Activated B cell treated with CpG ODN at 0.5 μM for 24 hours (primary cell): ENCODE measurements at regions not wholly inside any gene's neighbourhood (a gene's known extent, or its start where the extent isn't known, plus 50 kb on each side); places are given as distances from the start of the nearest gene placed in this dataset.

Experiments
- ATAC-seq: fragments of 200-7000 bp; cut with Tn5 transposase; one replicate; pipeline ENCODE4 v1.10.0; 2021; ENCODE audit warnings: low read depth, mild to moderate bottlenecking, moderate library complexity
- CTCF ChIA-PET: fragments of 350-600 bp; sonication (Branson Sonifier 250); formaldehyde crosslinking; loops from one replicate; lab custom pipeline; 2021; ENCODE audit warnings: antibody characterized with exemption; lab: Charles Lee
- POLR2A ChIA-PET: fragments of 350-600 bp; sonication (Branson Sonifier 250); formaldehyde crosslinking; loops from one replicate; lab custom pipeline; 2021; ENCODE audit warnings: antibody characterized with exemption; lab: Charles Lee
- DNase-seq: peaks from one replicate; pipeline ENCODE4 v3.0.0; 2022
- H3K27ac Mint-ChIP-seq: one replicate; pipeline ENCODE4 v1.8.0; 2020; ENCODE audit warnings: mixed read lengths
- H3K27me3 Mint-ChIP-seq: one replicate; pipeline ENCODE4 v1.8.0; 2021; ENCODE audit warnings: mixed read lengths
- H3K36me3 Mint-ChIP-seq: one replicate; pipeline ENCODE4 v1.8.0; 2021; ENCODE audit warnings: low read depth, mixed read lengths
- H3K4me1 Mint-ChIP-seq: one replicate; pipeline ENCODE4 v1.8.0; 2021; ENCODE audit warnings: mixed read lengths
- H3K4me3 Mint-ChIP-seq: one replicate; pipeline ENCODE4 v1.8.0; 2020; ENCODE audit warnings: mild to moderate bottlenecking, mixed read lengths
- H3K9me3 Mint-ChIP-seq: one replicate; pipeline ENCODE4 v1.8.0; 2020; ENCODE audit warnings: mixed read lengths
- intact Hi-C: fragments of 100-400 bp; cut with micrococcal nuclease; formaldehyde crosslinking; loops from one replicate; pipeline ENCODE4 v1.15.1; 2024
- TF ChIP-seq, protein P1 (sequence below): fragments of 200-600 bp; IDR thresholded peaks from one replicate; pipeline ENCODE4 v1.8.0; 2022; ENCODE audit warnings: antibody characterized with exemption, mild to moderate bottlenecking

DNA sequence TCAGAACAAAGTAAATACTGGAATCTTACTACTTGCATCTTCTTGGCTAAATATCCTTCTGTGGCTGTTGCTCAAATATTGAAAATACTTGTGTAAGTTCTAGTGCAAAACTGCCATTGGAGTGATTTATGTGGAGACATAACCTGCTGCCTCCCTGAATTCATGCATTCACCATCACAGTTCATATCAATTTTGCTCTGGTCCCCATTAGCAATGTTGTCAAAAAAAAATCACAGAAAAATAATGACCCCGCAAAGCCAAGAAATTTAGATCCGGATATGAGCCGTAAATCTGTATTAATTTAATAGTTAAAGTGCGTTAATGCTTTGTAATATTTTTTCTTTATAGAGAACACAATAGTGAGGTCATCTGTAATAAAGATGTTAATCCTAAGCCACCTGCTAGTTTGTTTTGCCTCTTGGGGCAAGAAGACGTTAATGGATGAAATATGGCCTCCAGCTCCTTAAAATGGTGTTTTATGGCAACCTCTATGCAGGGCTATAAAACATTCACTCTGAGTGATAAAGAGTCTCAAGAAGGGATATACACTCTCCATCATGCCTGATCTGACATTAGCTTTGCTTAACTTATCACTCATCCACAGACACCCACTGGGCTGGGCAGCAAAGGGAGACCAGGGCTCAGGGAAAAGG, 255.9 kb downstream of the INSC start:
- CTCF ChIA-PET = no interaction called here
- H3K9me3 Mint-ChIP-seq = no peaks in the 10 kb centered on the region
- TF ChIP-seq, protein P1, sequence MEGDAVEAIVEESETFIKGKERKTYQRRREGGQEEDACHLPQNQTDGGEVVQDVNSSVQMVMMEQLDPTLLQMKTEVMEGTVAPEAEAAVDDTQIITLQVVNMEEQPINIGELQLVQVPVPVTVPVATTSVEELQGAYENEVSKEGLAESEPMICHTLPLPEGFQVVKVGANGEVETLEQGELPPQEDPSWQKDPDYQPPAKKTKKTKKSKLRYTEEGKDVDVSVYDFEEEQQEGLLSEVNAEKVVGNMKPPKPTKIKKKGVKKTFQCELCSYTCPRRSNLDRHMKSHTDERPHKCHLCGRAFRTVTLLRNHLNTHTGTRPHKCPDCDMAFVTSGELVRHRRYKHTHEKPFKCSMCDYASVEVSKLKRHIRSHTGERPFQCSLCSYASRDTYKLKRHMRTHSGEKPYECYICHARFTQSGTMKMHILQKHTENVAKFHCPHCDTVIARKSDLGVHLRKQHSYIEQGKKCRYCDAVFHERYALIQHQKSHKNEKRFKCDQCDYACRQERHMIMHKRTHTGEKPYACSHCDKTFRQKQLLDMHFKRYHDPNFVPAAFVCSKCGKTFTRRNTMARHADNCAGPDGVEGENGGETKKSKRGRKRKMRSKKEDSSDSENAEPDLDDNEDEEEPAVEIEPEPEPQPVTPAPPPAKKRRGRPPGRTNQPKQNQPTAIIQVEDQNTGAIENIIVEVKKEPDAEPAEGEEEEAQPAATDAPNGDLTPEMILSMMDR = no peak

DNA sequence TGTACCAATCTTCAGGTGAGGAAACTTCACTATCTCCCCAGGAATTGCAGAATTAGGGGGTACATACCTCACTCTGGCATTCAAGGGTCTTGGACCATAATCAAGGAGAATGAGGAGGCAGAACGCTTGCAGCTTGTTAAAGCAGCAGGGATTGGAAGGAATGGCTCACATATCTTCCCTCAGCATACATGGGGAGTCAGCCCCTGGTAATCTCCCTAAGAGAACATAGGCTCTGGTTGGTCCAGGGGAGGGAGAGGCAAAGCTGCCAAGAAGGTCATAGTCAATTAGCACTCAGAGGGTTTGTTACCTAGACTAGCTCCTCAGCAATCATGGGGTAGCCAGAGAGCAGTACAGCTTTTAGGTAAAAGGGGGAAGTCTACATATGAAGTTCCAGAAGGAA, 256.8 kb downstream of the INSC start:
- Mint-ChIP-seq H3K4me3 (no peak overlapping the region), H3K27me3 (no peaks in the 10 kb centered on the region), H3K9me3 (no peaks in the 10 kb centered on the region), H3K36me3 (no peaks in the 10 kb centered on the region), H3K4me1 (no peaks in the 10 kb centered on the region), H3K27ac (no peak overlapping the region)
- TF ChIP-seq, protein P1 = no peak
- DNase-seq (no peak), ATAC-seq (no peak)
- ChIA-PET POLR2A (no interaction called here), CTCF (no interaction called here)
- intact Hi-C loops = no loop called here

More for the DNA sequence above, 255.9 kb downstream of the INSC start:
- no peaks in the 10 kb centered on the region for H3K36me3 Mint-ChIP-seq
- DNase-seq = no peak
- no peak overlapping the region for H3K27ac Mint-ChIP-seq
- no peak overlapping the region for H3K4me3 Mint-ChIP-seq
- ATAC-seq = no peak
- intact Hi-C loops = no loop called here
- no peaks in the 10 kb centered on the region for H3K4me1 Mint-ChIP-seq
- POLR2A ChIA-PET = no interaction called here
- no peaks in the 10 kb centered on the region for H3K27me3 Mint-ChIP-seq

DNA sequence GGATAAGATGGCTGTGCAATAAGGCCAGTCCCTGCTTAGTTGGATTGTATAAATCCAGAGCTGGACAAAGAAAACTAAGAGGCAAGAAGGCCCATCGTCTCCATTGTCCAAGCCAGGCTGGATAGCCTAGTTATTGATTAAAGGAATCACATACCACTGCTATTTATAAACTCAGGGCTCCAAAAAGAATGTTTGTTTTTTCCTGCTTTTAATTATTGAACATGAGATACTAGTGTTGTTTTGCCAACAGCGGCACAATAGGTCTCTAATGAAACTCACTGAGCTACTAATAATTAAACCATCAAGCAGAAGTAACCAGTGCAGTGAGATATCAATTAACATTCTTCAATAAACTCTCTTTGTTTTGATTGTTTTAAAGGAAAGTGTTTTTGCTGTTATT, 259.7 kb downstream of the INSC start:
- Mint-ChIP-seq H3K27me3 (no peaks in the 10 kb centered on the region), H3K9me3 (no peaks in the 10 kb centered on the region), H3K4me1 (no peaks in the 10 kb centered on the region), H3K4me3 (no peak overlapping the region), H3K36me3 (no peaks in the 10 kb centered on the region), H3K27ac (no peak overlapping the region)
- CTCF ChIA-PET = no interaction called here
- POLR2A ChIA-PET = no interaction called here
- TF ChIP-seq, protein P1 = no peak
- no peak for ATAC-seq
- intact Hi-C loops = no loop called here
- no peak for DNase-seq

DNA sequence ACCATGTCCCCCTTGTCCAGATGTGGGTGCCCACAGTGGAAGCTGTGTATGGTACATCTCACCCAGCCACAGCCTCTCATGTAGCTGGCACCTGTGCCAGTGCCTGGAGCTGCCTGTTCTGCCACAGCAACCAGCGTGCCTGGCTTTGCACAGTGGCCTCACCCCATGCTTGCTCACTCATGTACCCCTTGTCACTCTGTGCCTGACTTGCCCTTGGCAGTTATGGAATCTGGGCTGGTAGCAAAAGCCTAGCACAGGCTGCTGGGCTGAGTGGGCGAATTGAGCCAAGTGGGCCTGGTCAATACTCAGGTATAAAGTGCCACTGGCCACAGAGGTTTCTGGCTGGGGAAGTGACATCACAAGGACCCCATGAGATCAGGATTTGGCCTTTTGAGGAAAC, 264.2 kb downstream of the INSC start:
- CTCF ChIA-PET = no interaction called here
- Mint-ChIP-seq H3K36me3 (no peaks in the 10 kb centered on the region), H3K4me1 (no peaks in the 10 kb centered on the region), H3K27me3 (no peaks in the 10 kb centered on the region), H3K4me3 (no peak overlapping the region), H3K9me3 (no peaks in the 10 kb centered on the region), H3K27ac (no peak overlapping the region)
- no peak for ATAC-seq
- DNase-seq = no peak
- TF ChIP-seq, protein P1 = no peak
- intact Hi-C loops = no loop called here
- POLR2A ChIA-PET = no interaction called here

DNA sequence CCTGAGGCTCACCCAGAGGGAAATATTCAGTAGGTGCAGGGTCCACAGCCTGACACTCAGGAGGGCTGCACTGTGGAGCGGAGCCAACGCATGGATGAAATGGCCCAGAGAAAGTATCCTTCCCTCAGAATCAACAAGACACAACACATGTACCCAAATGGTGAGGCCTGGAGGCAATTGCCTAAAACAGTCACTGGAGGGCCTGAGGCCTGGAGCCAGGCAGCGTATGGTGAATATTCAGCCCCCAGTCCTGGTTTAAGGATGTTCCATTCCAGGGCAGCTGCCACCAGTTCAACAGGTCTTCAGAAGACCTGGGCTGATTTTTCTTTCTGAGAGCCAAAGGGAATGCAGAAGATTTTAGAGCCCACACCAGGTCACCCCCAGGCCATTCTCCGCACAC, 264.8 kb downstream of the INSC start:
- H3K4me3 Mint-ChIP-seq = no peak overlapping the region
- ATAC-seq (no peak), DNase-seq (no peak)
- H3K36me3 Mint-ChIP-seq = no peaks in the 10 kb centered on the region
- H3K4me1 Mint-ChIP-seq = no peaks in the 10 kb centered on the region
- H3K9me3 Mint-ChIP-seq = no peaks in the 10 kb centered on the region
- ChIA-PET CTCF (no interaction called here), POLR2A (no interaction called here)
- intact Hi-C loops = no loop called here
- no peak overlapping the region for H3K27ac Mint-ChIP-seq
- TF ChIP-seq, protein P1 = no peak
- no peaks in the 10 kb centered on the region for H3K27me3 Mint-ChIP-seq
